Activated CD4-positive, alpha-beta memory T cell treated with anti-CD3 and anti-CD28 coated beads, Interleukin-2, amount 10 ng/mL, durations not matched to agents 7 days and 5 days (primary cell): ENCODE measurements at regions not wholly inside any gene's neighbourhood (a gene's known extent, or its start where the extent isn't known, plus 50 kb on each side); places are given as distances from the start of the nearest gene placed in this dataset.
"Not testable (repeated sequence)": the region's sequence is repeated elsewhere in the genome, so short reads cannot be mapped to it uniquely, and the experiment has no call there.

ENCODE experiments used
- CTCF ChIA-PET: fragments of 350-600 bp; sonication (Branson Sonifier 250); formaldehyde crosslinking; loops from one replicate; lab custom pipeline; 2021; ENCODE audit warnings: antibody characterized with exemption, inconsistent platforms; lab: Charles Lee
- POLR2A ChIA-PET: fragments of 350-600 bp; sonication (Branson Sonifier 250); formaldehyde crosslinking; loops from one replicate; lab custom pipeline; 2021; ENCODE audit warnings: antibody characterized with exemption; lab: Charles Lee
- DNase-seq: peaks from one replicate; pipeline ENCODE4 v3.0.0-alpha.2; 2020
- H3K27ac Mint-ChIP-seq: one replicate; pipeline ENCODE4 v1.8.0; 2021; ENCODE audit warnings: mild to moderate bottlenecking, mixed read lengths
- H3K27me3 Mint-ChIP-seq: one replicate; pipeline ENCODE4 v1.8.0; 2021; ENCODE audit warnings: mixed read lengths
- H3K36me3 Mint-ChIP-seq: one replicate; pipeline ENCODE4 v1.8.0; 2021; ENCODE audit warnings: low read depth, mixed read lengths
- H3K4me1 Mint-ChIP-seq: one replicate; pipeline ENCODE4 v1.8.0; 2021; ENCODE audit warnings: mixed read lengths
- H3K4me3 Mint-ChIP-seq: one replicate; pipeline ENCODE4 v1.8.0; 2021; ENCODE audit warnings: mild to moderate bottlenecking, mixed read lengths
- H3K9me3 Mint-ChIP-seq: one replicate; pipeline ENCODE4 v1.8.0; 2021; ENCODE audit warnings: mixed read lengths

DNA sequence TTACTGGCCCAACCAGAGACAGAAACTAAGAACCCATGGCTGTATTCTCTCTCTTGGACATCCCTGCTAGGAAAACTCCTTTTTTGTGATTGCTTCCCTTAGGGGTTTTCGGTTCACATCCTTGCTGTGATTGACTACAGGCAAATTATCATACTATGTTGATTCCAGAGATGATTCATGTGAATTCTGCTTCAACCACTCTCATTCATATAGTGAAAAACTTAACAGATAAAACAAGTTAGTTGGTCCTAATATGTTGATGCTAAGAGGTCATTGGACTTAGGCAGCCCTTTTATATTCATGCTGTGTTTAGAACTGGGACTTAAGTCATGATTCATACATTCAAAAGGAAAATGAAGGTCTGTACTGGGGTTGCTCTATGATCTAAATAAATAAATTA is 76.9 kb upstream of the CCN2 start:
- no peaks in the 10 kb centered on the region for H3K36me3 Mint-ChIP-seq
- CTCF ChIA-PET, result no interaction called here

GRCh38 chr6:132025468-132025867 is 74.3 kb upstream of the CCN2 start:
- Mint-ChIP-seq H3K27ac (no peak overlapping the region), H3K4me1 (no peaks in the 10 kb centered on the region), H3K9me3 (no peaks in the 10 kb centered on the region), H3K36me3 (no peaks in the 10 kb centered on the region), H3K27me3 (no peaks in the 10 kb centered on the region), H3K4me3 (no peak overlapping the region)
- DNase-seq, result no peak
- CTCF ChIA-PET, result no interaction called here
- POLR2A ChIA-PET, result no interaction called here

More for the DNA sequence above, 76.9 kb upstream of the CCN2 start:
- no peaks in the 10 kb centered on the region for H3K27me3 Mint-ChIP-seq
- no peaks in the 10 kb centered on the region for H3K9me3 Mint-ChIP-seq
- H3K27ac Mint-ChIP-seq, result no peak overlapping the region
- POLR2A ChIA-PET, result no interaction called here
- H3K4me3 Mint-ChIP-seq, result no peak overlapping the region
- H3K4me1 Mint-ChIP-seq, result no peaks in the 10 kb centered on the region
- DNase-seq, result no peak

GRCh38 chr6:132023490-132023889 is 72.3 kb upstream of the CCN2 start:
- Mint-ChIP-seq H3K36me3 (no peaks in the 10 kb centered on the region), H3K27me3 (no peaks in the 10 kb centered on the region), H3K4me1 (no peaks in the 10 kb centered on the region), H3K4me3 (no peak overlapping the region), H3K9me3 (no peaks in the 10 kb centered on the region), H3K27ac (no peak overlapping the region)
- ChIA-PET POLR2A (no interaction called here), CTCF (no interaction called here)
- DNase-seq, result no peak

DNA sequence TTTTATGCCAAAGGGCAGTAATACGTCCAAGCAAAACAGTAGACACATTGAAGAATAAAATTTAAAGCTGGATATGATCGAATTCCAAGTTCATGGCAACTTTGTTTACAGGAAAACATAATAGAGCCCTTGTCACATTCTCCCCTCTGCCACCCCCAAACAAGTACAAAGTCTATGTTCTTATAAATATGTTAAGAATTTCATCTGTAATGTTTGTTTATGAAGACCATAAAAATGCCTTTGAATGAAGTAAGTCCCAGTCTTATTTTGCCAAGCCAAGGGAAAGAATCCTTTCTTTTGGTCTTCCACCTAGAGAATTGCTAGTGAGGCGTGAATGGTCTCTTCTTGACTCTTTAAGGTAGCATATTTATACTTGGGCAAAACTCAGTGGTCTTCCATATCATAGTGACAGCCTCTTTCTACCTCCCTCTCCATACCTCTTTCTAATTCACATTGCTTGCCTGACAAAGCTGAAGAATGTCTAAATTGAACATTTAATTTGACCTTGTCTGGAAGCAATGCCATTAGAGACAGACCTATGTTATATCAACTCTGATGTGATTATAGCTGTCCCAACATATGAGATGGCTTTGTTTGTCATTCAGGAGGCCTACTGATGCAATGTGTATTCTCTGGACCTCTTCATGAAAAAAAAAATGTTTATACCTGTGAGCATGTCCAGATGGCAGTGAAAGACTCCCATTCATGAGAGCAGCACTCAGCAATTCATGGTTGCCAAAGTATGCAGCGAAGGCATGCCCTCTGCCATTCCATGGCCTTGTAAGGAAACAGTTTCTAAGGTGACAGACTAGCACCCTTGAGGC is 70.6 kb upstream of the CCN2 start:
- no peak overlapping the region for H3K4me3 Mint-ChIP-seq
- no peak for DNase-seq
- POLR2A ChIA-PET, result no interaction called here
- no peaks in the 10 kb centered on the region for H3K27me3 Mint-ChIP-seq
- no peaks in the 10 kb centered on the region for H3K36me3 Mint-ChIP-seq
- no peaks in the 10 kb centered on the region for H3K4me1 Mint-ChIP-seq
- no peak overlapping the region for H3K27ac Mint-ChIP-seq
- no peaks in the 10 kb centered on the region for H3K9me3 Mint-ChIP-seq
- CTCF ChIA-PET, result no interaction called here

GRCh38 chr6:132020918-132021317 is 69.7 kb upstream of the CCN2 start:
- H3K4me1 Mint-ChIP-seq, DNase-seq, H3K27me3 Mint-ChIP-seq, CTCF ChIA-PET, H3K27ac Mint-ChIP-seq, H3K9me3 Mint-ChIP-seq, H3K4me3 Mint-ChIP-seq, POLR2A ChIA-PET, H3K36me3 Mint-ChIP-seq: not testable (repeated sequence)

DNA sequence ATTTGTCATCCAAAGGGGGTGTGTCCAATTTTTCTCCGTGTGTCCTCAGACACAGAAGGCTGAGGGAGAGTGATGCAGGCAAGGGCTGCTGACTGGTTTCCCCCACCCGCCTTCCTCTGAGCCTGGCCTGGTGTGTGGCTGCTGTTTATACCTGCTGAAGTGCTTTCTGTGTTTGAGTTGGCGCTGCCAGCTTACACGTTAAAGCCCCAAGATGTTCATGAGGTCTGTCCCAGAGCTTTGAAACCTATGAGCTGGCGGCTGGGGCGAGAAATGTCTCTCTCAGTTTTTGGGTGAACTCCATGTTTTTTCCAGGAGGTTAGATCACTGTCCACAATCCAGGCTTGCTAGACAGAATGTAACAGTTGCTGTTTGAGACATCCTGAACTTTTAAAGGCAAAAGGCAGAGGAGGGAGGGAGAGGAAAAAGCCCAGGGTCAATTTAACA is 69.0 kb upstream of the CCN2 start:
- H3K36me3 Mint-ChIP-seq, result no peaks in the 10 kb centered on the region
- no peaks in the 10 kb centered on the region for H3K4me1 Mint-ChIP-seq
- H3K4me3 Mint-ChIP-seq, result no peak overlapping the region
- no peak overlapping the region for H3K27ac Mint-ChIP-seq
- H3K27me3 Mint-ChIP-seq, result no peaks in the 10 kb centered on the region
- no peaks in the 10 kb centered on the region for H3K9me3 Mint-ChIP-seq
- ChIA-PET CTCF (no interaction called here), POLR2A (no interaction called here)
- DNase-seq, result no peak

DNA sequence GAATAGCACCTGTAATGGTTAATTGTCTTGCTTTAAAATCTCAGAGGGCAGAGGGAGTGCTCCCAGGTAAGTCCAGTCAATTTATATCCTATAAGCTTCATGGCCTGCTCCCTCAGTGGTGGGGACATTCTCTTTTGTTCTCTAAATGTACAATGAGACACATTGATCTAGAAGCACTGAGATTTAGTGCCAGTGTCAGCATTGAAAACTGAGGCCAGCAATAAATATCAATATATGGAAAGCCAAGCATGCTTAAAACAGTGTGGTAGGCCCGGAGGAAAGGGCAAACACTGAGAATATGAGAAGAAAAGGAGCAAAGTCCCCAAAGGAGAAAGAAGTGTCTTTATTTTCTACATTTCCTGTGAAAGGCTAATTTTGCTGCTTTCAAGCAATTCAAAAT is 68.4 kb upstream of the CCN2 start:
- no peak for DNase-seq
- Mint-ChIP-seq H3K27me3 (no peaks in the 10 kb centered on the region), H3K27ac (no peak overlapping the region), H3K4me1 (no peaks in the 10 kb centered on the region), H3K36me3 (no peaks in the 10 kb centered on the region), H3K4me3 (no peak overlapping the region), H3K9me3 (no peaks in the 10 kb centered on the region)
- POLR2A ChIA-PET, result no interaction called here
- CTCF ChIA-PET, result interaction anchor here (1.0 kb wide), 1 partner anchor 110 kb away, joined by 3 read pairs; no protein-coding TSS in a partner anchor

DNA sequence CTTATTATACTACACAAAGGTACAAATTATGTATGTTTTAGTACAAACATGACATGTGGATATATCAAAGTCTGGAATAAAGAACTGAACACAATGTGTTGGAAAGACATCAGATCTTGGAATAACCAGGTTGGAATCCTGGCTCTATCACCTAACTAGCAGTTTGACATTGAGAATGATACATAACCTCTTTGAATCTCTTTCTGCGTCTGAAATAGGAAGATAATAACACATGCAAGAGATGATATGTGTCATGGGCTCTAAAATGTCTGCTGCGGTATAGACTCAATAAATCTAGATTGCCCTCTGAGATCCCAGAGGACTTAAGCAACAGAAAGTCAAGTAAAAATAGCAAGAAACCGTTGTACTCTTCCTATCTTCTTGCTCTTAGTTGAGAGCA is 66.8 kb upstream of the CCN2 start:
- no peak overlapping the region for H3K27ac Mint-ChIP-seq
- no peaks in the 10 kb centered on the region for H3K36me3 Mint-ChIP-seq
- H3K9me3 Mint-ChIP-seq, result no peaks in the 10 kb centered on the region
- no peak for DNase-seq
- H3K27me3 Mint-ChIP-seq, result no peaks in the 10 kb centered on the region
- H3K4me1 Mint-ChIP-seq, result no peaks in the 10 kb centered on the region
- ChIA-PET POLR2A (no interaction called here), CTCF (no interaction called here)
- H3K4me3 Mint-ChIP-seq, result no peak overlapping the region

GRCh38 chr6:132016396-132016795 is 65.2 kb upstream of the CCN2 start:
- Mint-ChIP-seq H3K9me3 (no peaks in the 10 kb centered on the region), H3K36me3 (no peaks in the 10 kb centered on the region)

GRCh38 chr6:132011582-132011981 is 60.4 kb upstream of the CCN2 start:
- no peak for DNase-seq
- Mint-ChIP-seq H3K27me3 (no peaks in the 10 kb centered on the region), H3K4me1 (no peaks in the 10 kb centered on the region), H3K4me3 (no peak overlapping the region), H3K27ac (no peak overlapping the region), H3K9me3 (no peaks in the 10 kb centered on the region), H3K36me3 (no peaks in the 10 kb centered on the region)
- ChIA-PET CTCF (no interaction called here), POLR2A (no interaction called here)

More at GRCh38 chr6:132016396-132016795, 65.2 kb upstream of the CCN2 start:
- Mint-ChIP-seq H3K27ac (no peak overlapping the region), H3K4me3 (no peak overlapping the region), H3K27me3 (no peaks in the 10 kb centered on the region), H3K4me1 (no peaks in the 10 kb centered on the region)
- no peak for DNase-seq
- ChIA-PET POLR2A (no interaction called here), CTCF (no interaction called here)

DNA sequence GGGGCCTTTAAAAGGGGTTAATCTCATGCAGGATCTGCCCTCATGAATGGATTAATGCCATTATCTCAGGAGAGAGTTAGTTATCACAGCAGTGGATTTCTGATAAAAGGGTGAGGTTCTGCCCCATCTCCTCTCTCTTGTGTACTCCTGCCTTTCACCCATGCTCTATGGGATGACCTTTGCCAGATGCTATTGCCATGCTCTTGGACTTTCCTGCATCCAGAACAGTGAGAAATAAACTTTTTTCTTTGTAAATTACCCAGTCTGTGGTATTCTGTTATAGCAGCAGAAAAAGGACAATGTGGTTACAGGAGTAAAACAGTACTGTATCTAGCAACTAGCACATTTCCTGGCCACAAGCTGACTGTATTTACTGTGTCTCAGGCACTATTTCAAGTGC is 58.0 kb upstream of the CCN2 start:
- Mint-ChIP-seq H3K36me3 (no peaks in the 10 kb centered on the region), H3K4me3 (no peak overlapping the region), H3K27me3 (no peaks in the 10 kb centered on the region), H3K4me1 (no peaks in the 10 kb centered on the region), H3K9me3 (peaks cover 4% of the 10 kb centered on the region), H3K27ac (no peak overlapping the region)
- ChIA-PET POLR2A (no interaction called here), CTCF (no interaction called here)
- no peak for DNase-seq

DNA sequence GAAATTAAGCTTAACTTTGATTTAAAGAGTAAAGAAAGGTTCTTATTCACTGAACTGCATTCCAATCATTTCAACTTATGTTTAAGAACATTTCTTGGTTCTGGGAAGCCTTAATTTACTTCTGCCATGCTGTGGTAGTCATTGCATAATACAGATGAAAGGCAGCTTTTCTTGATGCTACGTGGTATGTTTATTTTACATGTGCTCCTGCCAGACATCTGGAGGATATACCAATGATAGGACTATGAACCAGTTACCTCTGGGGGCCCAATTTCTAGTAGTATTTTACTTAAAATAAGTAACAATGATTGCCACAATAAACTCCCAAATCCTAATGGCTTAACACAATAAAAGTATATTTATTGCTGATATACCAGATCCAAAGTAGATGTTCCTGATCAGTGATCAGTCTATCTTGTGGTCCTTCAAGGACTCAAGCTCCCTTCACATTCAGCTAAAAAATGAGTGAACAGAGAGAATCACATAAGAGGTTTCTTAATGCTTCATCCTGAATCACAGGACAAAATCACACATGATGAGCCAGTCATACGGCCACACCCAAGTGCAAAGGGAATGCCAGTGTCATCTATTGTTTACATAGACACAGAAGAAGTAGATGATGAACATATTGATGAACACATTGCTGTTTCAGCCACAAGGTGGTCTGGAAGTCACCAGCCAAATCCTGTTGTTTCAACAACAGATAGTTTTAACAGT is 56.5 kb upstream of the CCN2 start:
- H3K4me3 Mint-ChIP-seq, result no peak overlapping the region
- POLR2A ChIA-PET, result no interaction called here
- no peak for DNase-seq

DNA sequence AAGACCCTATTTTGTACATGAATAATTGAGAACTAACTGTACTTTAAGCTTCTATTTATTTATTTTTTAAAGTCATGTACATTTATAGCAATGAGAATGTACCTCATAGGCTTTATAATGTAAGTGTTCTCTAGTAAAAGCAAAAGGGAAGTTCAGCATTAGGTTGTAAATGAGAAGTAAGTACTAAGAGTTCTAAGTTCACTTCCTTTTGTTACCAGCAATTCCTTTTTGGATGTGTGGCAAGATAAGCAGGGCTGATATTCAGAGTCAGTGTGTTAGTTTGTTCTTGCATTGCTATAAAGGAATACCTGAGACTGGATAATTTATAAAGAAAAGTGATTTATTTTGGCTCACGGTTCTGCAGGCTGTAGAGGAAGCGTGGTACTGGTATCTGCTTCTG is 54.0 kb upstream of the CCN2 start:
- Mint-ChIP-seq H3K9me3 (peaks cover 7% of the 10 kb centered on the region), H3K27ac (no peak overlapping the region), H3K36me3 (no peaks in the 10 kb centered on the region), H3K4me1 (no peaks in the 10 kb centered on the region), H3K4me3 (no peak overlapping the region), H3K27me3 (no peaks in the 10 kb centered on the region)
- CTCF ChIA-PET, result no interaction called here
- POLR2A ChIA-PET, result no interaction called here
- DNase-seq, result no peak

More for the DNA sequence above, 56.5 kb upstream of the CCN2 start:
- Mint-ChIP-seq H3K4me1 (no peaks in the 10 kb centered on the region), H3K27me3 (no peaks in the 10 kb centered on the region), H3K9me3 (peaks cover 5% of the 10 kb centered on the region), H3K27ac (no peak overlapping the region), H3K36me3 (no peaks in the 10 kb centered on the region)
- CTCF ChIA-PET, result no interaction called here

DNA sequence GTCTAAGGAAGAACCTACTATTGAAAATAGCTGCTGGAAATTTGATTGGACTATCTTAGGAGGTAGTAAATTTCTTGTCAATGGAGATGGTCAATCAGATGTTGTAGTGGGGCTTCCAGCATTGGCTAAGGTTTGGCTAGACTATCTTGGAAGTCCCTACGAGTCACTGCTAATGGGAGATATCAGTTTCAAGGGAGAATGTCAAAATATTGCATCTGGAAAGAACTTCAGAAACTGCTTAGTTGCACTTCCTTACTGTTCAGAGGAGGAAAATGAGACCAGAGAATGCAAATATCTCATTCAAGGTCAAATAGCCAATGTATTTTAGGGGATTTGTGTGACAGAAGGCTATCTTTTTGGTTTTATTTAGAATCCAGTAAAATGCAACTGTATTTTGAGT is 53.5 kb upstream of the CCN2 start:
- no peak overlapping the region for H3K27ac Mint-ChIP-seq

More for the DNA sequence above, 53.5 kb upstream of the CCN2 start:
- Mint-ChIP-seq H3K27me3 (no peaks in the 10 kb centered on the region), H3K4me1 (no peaks in the 10 kb centered on the region), H3K36me3 (no peaks in the 10 kb centered on the region), H3K9me3 (peaks cover 7% of the 10 kb centered on the region), H3K4me3 (no peak overlapping the region)
- ChIA-PET CTCF (no interaction called here), POLR2A (no interaction called here)
- DNase-seq, result no peak
